Stomach (tissue), 4 donors: ENCODE measurements at regions not wholly inside any gene's neighbourhood (a gene's known extent, or its start where the extent isn't known, plus 50 kb on each side); places are given as distances from the start of the nearest gene placed in this dataset.

Experiments used
- POLR2A ChIP-seq, 4 donors: fragments of 450-650 bp; IDR thresholded peaks; one replicate each; pipeline ENCODE4 v1.6.1; 2016; ENCODE audit warnings: antibody characterized with exemption in 4 of 4, control low read depth in 2 of 4, mild to moderate bottlenecking in 1 of 4, moderate library complexity in 1 of 4
- POLR2AphosphoS5 ChIP-seq, 3 donors: sonication (generic); formaldehyde crosslinking; IDR thresholded peaks; one replicate each; pipeline ENCODE4 v1.6.1; 2016; ENCODE audit warnings: antibody characterized with exemption in 3 of 3
- TF ChIP-seq, protein P1 (sequence below), 7 experiments: fragments of 450-650 bp in 4 of 7; fragments of 200-600 bp in 3 of 7; sonication (generic) in 3 of 7; IDR thresholded peaks; one replicate each; pipeline ENCODE4 v1.5.1; 2016 to 2019; ENCODE audit warnings: antibody characterized with exemption in 7 of 7, control low read depth in 2 of 7, mild to moderate bottlenecking in 1 of 7

DNA sequence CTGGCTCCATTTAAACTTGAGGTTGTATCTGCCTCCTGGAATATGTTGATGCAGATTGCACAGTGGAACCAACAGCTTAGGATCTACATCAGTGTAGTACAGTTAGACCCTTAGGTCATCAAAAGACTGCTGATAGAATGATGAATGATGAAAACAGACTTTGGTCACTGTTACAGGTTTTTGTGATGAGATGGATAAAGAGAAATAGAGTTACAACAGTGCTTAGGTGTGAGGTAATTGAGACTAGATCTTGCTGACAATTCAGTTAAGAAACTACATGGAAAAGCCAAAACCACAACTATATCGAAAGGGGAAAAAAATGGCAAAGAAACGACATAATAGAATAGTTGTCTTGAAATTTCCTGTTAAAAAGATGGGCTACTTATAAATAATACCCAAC lies 145.7 kb upstream of the LMNTD1 start:
- TF ChIP-seq, protein P1, sequence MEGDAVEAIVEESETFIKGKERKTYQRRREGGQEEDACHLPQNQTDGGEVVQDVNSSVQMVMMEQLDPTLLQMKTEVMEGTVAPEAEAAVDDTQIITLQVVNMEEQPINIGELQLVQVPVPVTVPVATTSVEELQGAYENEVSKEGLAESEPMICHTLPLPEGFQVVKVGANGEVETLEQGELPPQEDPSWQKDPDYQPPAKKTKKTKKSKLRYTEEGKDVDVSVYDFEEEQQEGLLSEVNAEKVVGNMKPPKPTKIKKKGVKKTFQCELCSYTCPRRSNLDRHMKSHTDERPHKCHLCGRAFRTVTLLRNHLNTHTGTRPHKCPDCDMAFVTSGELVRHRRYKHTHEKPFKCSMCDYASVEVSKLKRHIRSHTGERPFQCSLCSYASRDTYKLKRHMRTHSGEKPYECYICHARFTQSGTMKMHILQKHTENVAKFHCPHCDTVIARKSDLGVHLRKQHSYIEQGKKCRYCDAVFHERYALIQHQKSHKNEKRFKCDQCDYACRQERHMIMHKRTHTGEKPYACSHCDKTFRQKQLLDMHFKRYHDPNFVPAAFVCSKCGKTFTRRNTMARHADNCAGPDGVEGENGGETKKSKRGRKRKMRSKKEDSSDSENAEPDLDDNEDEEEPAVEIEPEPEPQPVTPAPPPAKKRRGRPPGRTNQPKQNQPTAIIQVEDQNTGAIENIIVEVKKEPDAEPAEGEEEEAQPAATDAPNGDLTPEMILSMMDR (IDR thresholded peaks at IDR 0.05), result no peak
- TF ChIP-seq POLR2A (IDR thresholded peaks at IDR 0.05) (no peak), POLR2AphosphoS5 (IDR thresholded peaks at IDR 0.05) (no peak)
